ENCODE measurements at regions not wholly inside any gene's neighbourhood (a gene's known extent, or its start where the extent isn't known, plus 50 kb on each side); places are given as distances from the start of the nearest gene placed in this dataset.

GRCh38 chr10:81031774-81032173 lies 494.1 kb downstream of the SH2D4B start:
- TF ChIP-seq, protein P1, sequence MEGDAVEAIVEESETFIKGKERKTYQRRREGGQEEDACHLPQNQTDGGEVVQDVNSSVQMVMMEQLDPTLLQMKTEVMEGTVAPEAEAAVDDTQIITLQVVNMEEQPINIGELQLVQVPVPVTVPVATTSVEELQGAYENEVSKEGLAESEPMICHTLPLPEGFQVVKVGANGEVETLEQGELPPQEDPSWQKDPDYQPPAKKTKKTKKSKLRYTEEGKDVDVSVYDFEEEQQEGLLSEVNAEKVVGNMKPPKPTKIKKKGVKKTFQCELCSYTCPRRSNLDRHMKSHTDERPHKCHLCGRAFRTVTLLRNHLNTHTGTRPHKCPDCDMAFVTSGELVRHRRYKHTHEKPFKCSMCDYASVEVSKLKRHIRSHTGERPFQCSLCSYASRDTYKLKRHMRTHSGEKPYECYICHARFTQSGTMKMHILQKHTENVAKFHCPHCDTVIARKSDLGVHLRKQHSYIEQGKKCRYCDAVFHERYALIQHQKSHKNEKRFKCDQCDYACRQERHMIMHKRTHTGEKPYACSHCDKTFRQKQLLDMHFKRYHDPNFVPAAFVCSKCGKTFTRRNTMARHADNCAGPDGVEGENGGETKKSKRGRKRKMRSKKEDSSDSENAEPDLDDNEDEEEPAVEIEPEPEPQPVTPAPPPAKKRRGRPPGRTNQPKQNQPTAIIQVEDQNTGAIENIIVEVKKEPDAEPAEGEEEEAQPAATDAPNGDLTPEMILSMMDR (IDR thresholded peaks at IDR 0.05; ENCODE audit: low read depth, low read length) = no peak
- H3K4me3 ChIP-seq (ENCODE audit: low read depth, low read length) = no peak overlapping the region

- TF ChIP-seq, protein P1 (IDR thresholded peaks at IDR 0.05; ENCODE audit: low read depth, low read length) = no peak
- H3K4me3 ChIP-seq (ENCODE audit: low read depth, low read length) = no peak overlapping the region
Observed at GRCh38 chr10:81034383-81034782, 496.7 kb downstream of the SH2D4B start.

DNA sequence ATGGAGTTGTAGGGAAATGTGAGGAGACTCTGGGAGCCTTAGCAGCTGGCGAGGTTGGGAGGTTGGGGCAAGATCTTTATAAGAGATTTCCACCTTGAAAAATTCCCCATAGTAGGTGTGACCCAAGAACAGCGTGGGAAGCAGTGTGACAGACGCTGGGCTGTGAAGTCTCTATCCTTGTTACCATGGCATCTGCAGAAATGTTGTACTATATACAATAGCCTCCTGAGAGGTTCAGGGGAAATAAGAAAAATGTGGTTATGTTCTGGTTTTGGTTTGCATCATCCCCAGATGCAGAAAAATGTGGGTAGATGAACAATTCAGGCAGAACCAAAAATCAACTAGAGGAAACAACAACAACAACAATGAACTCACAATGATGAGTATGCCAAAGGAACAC lies 498.6 kb downstream of the SH2D4B start:
- H3K4me3 ChIP-seq (ENCODE audit: low read depth, low read length) = no peak overlapping the region

GRCh38 chr10:81040031-81040430 lies 502.3 kb downstream of the SH2D4B start:
- TF ChIP-seq, protein P1 (IDR thresholded peaks at IDR 0.05; ENCODE audit: low read depth, low read length) = no peak

More for the DNA sequence above, 498.6 kb downstream of the SH2D4B start:
- TF ChIP-seq, protein P1 (IDR thresholded peaks at IDR 0.05; ENCODE audit: low read depth, low read length) = no peak

DNA sequence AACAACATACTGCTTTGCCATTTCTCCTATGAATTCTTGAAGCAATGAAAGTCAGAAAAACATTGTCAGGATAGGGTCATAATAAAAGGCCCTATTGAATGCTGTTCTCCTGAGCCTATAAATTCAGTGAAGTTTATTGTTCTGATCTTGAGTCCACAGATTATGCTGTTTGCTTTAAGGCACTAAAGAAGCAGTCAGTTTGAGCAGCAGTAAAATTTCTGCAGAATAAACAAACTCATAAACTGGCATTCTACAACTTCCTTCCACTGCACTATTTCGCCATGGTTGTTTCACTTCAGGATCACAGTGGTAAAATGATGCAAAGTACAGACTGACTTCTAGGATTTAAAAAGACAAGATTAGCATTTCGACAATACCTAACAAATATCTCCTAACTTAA lies 503.2 kb downstream of the SH2D4B start:
- TF ChIP-seq, protein P1 (IDR thresholded peaks at IDR 0.05; ENCODE audit: low read depth, low read length) = no peak
- no peak overlapping the region for H3K4me3 ChIP-seq (ENCODE audit: low read depth, low read length)

More at GRCh38 chr10:81040031-81040430, 502.3 kb downstream of the SH2D4B start:
- no peak overlapping the region for H3K4me3 ChIP-seq (ENCODE audit: low read depth, low read length)

GRCh38 chr10:81042647-81043046 lies 504.9 kb downstream of the SH2D4B start:
- TF ChIP-seq, protein P1 (IDR thresholded peaks at IDR 0.05; ENCODE audit: low read depth, low read length) = no peak
- no peak overlapping the region for H3K4me3 ChIP-seq (ENCODE audit: low read depth, low read length)

DNA sequence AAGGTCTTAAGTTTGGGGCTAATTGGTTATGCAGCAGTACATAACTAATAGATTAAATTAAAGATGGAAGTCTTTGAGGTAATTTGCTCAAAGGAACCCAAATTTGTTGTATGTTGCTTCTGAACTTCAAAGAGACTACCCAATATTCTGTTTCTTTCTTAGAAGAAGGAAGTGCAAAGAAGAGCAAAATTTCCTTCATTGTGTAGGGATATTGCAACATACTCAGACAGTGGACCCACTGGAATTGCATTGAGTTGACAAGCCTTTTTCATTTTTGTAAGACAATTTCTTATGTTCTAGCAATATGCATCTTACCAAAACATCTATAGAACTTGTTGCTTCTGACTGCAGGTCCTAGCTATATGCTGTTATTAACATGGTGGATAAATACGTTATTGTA lies 527.8 kb downstream of the SH2D4B start:
- TF ChIP-seq, protein P1 (IDR thresholded peaks at IDR 0.05; ENCODE audit: low read depth, low read length) = no peak
- H3K4me3 ChIP-seq (ENCODE audit: low read depth, low read length) = no peak overlapping the region

Data from WI38 (cell line).